HG02798 (cell line): ENCODE measurements at regions not wholly inside any gene's neighbourhood (a gene's known extent, or its start where the extent isn't known, plus 50 kb on each side); places are given as distances from the start of the nearest gene placed in this dataset.
"Not testable (repeated sequence)": the region's sequence is repeated elsewhere in the genome, so short reads cannot be mapped to it uniquely, and the experiment has no call there.

Experiments used
- ATAC-seq: cut with Tn5 transposase; IDR thresholded peaks from one replicate; pipeline ENCODE4 v1.9.1; 2021; ENCODE audit warnings: mild to moderate bottlenecking; ENCODE audit not compliant: unreplicated experiment, poor library complexity

GRCh38 chr2:176777262-176777661 lies 435.3 kb upstream of the HNRNPA3 start:
- ATAC-seq: no peak

GRCh38 chr2:176779917-176780316 lies 432.7 kb upstream of the HNRNPA3 start:
- no peak for ATAC-seq

GRCh38 chr2:176780348-176780747 lies 432.2 kb upstream of the HNRNPA3 start:
- ATAC-seq: no peak

GRCh38 chr2:176781570-176782217 lies 430.9 kb upstream of the HNRNPA3 start:
- no peak for ATAC-seq

- ATAC-seq: no peak
These were observed 427.9 kb upstream of the HNRNPA3 start for GRCh38 chr2:176784633-176785200.

- ATAC-seq: no peak
These were observed 422.8 kb upstream of the HNRNPA3 start for GRCh38 chr2:176789751-176790150.

- no peak for ATAC-seq
These were observed 422.1 kb upstream of the HNRNPA3 start for GRCh38 chr2:176790468-176790867.

GRCh38 chr2:176793792-176794191 lies 418.8 kb upstream of the HNRNPA3 start:
- no peak for ATAC-seq

- ATAC-seq: no peak
These were observed 418.2 kb upstream of the HNRNPA3 start for GRCh38 chr2:176794392-176794791.

GRCh38 chr2:176795823-176796222 lies 416.8 kb upstream of the HNRNPA3 start:
- ATAC-seq: no peak

GRCh38 chr2:176796677-176797076 lies 415.9 kb upstream of the HNRNPA3 start:
- ATAC-seq: not testable (repeated sequence)

- no peak for ATAC-seq
These were observed 408.2 kb upstream of the HNRNPA3 start for GRCh38 chr2:176804392-176804791.

GRCh38 chr2:176805345-176805744 lies 407.2 kb upstream of the HNRNPA3 start:
- no peak for ATAC-seq

GRCh38 chr2:176812246-176812775 lies 400.3 kb upstream of the HNRNPA3 start:
- no peak for ATAC-seq

- ATAC-seq: no peak
These were observed 399.4 kb upstream of the HNRNPA3 start for GRCh38 chr2:176813156-176813555.

GRCh38 chr2:176813621-176814049 lies 399.0 kb upstream of the HNRNPA3 start:
- no peak for ATAC-seq

- no peak for ATAC-seq
These were observed 398.3 kb upstream of the HNRNPA3 start for GRCh38 chr2:176814274-176814673.

- peak; percentile 70 for ATAC-seq
These were observed 397.7 kb upstream of the HNRNPA3 start for GRCh38 chr2:176814740-176815367.

- no peak for ATAC-seq
These were observed 395.5 kb upstream of the HNRNPA3 start for GRCh38 chr2:176817061-176817565.

GRCh38 chr2:176818076-176818475 lies 394.5 kb upstream of the HNRNPA3 start:
- ATAC-seq: no peak

GRCh38 chr2:176818617-176819016 lies 394.0 kb upstream of the HNRNPA3 start:
- no peak for ATAC-seq
